ENCODE measurements at regions not wholly inside any gene's neighbourhood (a gene's known extent, or its start where the extent isn't known, plus 50 kb on each side); places are given as distances from the start of the nearest gene placed in this dataset.

DNA sequence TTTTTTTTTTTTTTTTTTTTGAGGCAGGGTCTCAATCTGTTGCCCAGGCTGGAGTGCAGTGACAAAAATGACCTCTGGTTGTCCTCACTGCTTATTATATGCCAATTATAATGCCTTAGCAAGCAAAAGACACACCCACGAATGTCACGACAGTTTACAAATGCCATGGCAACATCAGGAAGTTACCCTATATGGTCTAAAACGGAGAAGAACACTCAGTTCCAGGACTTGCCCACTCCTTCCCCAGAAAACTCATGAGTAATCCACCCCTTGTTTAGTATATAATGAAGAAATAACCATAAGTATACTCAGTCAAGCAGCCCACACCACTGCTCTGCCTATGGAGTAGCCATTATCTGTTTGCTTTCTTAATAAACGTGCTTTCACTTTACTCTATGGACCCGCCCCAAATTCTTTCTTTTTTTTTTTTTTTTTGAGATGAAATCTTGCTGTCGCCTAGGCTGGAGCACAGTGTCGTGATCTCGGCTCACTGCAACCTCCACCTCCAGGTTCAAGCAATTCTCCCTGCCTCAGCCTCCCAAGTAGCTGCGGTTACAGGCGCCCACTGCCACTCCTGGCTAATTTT is 106.2 kb downstream of the SMIM20 start:
- DNase-seq = peak; percentile 36 to 68 (median 41)
- Mint-ChIP-seq H3K9me3 (peaks cover 0 to 2% (median 0%) of the 10 kb centered on the region in 7 donors), H3K4me3 (peak overlapping the region; percentile 7 to 56), H3K27ac (no peak overlapping the region), H3K27me3 (ENCODE audit: low read depth in 3 of 3) (peaks cover 16 to 22% (median 16%) of the 10 kb centered on the region in 3 donors), H3K36me3 (no peaks in the 10 kb centered on the region), H3K4me1 (peaks cover 7% of the 10 kb centered on the region)
- Histone ChIP-seq H3K4me3 (replicated peaks in 1 of 3; ENCODE audit: low read depth in 2 of 3, low read length in 3 of 3) (no peak overlapping the region), H3K9me3 (replicated peaks in 1 of 2; ENCODE audit: control insufficient read depth in 1 of 2, insufficient read depth in 1 of 2, low read length in 2 of 2) (no peaks in the 10 kb centered on the region), H4K20me1 (ENCODE audit: insufficient read depth, low read length) (no peaks in the 10 kb centered on the region), H3K9ac (ENCODE audit: insufficient read depth, low read length, poor library complexity, severe bottlenecking) (no peak overlapping the region), H2AFZ (ENCODE audit: insufficient read depth, low read depth, low read length, poor library complexity, severe bottlenecking) (peak overlapping the region; percentile 16), H3K4me2 (replicated peaks; ENCODE audit: extremely low read depth, low read length, poor library complexity, severe bottlenecking) (peak overlapping the region; percentile 5), H3K4me1 (ENCODE audit: control insufficient read depth in 1 of 2, insufficient read depth in 2 of 2, low read length in 2 of 2) (no peaks in the 10 kb centered on the region), H3K36me3 (replicated peaks in 1 of 2; ENCODE audit: control insufficient read depth in 1 of 2, insufficient read depth in 2 of 2, low read length in 2 of 2) (no peaks in the 10 kb centered on the region), H3K27ac (ENCODE audit: low read depth in 1 of 2, low read length in 2 of 2) (no peak overlapping the region), H3K27me3 (ENCODE audit: control insufficient read depth in 2 of 2, insufficient read depth in 2 of 2, low read length in 2 of 2) (peaks cover 10 to 11% of the 10 kb centered on the region in 2 donors), H3K79me2 (ENCODE audit: insufficient read depth, low read length) (no peaks in the 10 kb centered on the region)
- 10% methylated on average over 2 of the region's 10 CpGs for WGBS (ENCODE audit: insufficient coverage)
- TF ChIP-seq, protein P1, sequence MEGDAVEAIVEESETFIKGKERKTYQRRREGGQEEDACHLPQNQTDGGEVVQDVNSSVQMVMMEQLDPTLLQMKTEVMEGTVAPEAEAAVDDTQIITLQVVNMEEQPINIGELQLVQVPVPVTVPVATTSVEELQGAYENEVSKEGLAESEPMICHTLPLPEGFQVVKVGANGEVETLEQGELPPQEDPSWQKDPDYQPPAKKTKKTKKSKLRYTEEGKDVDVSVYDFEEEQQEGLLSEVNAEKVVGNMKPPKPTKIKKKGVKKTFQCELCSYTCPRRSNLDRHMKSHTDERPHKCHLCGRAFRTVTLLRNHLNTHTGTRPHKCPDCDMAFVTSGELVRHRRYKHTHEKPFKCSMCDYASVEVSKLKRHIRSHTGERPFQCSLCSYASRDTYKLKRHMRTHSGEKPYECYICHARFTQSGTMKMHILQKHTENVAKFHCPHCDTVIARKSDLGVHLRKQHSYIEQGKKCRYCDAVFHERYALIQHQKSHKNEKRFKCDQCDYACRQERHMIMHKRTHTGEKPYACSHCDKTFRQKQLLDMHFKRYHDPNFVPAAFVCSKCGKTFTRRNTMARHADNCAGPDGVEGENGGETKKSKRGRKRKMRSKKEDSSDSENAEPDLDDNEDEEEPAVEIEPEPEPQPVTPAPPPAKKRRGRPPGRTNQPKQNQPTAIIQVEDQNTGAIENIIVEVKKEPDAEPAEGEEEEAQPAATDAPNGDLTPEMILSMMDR (IDR thresholded peaks at IDR 0.05) = no peak
- intact Hi-C loops (cut with micrococcal nuclease) = no loop called here

DNA sequence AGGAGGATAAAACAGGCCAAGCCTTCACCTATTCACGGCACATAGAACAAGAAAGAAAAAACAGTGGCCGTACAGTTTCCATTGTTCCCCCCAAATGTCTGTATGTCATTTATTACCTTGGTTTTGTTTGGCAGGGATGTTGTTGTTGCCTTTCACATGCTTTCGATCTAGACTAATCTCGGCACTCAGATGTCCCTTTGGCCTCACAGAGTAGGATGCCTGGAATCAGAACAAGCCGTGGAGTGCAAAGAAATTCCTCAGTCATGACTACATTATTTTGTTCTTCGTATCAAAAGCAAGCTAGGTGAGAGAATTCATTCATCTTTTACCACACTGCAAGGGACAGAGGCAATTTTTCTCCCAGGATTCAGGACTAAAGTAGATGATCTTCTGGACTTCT is 106.9 kb downstream of the SMIM20 start:
- H3K9me3 ChIP-seq (replicated peaks in 1 of 2; ENCODE audit: control insufficient read depth in 1 of 2, insufficient read depth in 1 of 2, low read length in 2 of 2) = no peaks in the 10 kb centered on the region
- H3K27me3 Mint-ChIP-seq (ENCODE audit: low read depth in 3 of 3) = peaks cover 15 to 22% (median 16%) of the 10 kb centered on the region in 3 donors
- 95% methylated on average over 4 of the region's 6 CpGs for WGBS (ENCODE audit: insufficient coverage)
- no peak overlapping the region for H2AFZ ChIP-seq (ENCODE audit: insufficient read depth, low read depth, low read length, poor library complexity, severe bottlenecking)
- no peak overlapping the region for H3K4me3 ChIP-seq (replicated peaks in 1 of 3; ENCODE audit: low read depth in 2 of 3, low read length in 3 of 3)
- DNase-seq = no peak
- H3K4me2 ChIP-seq (replicated peaks; ENCODE audit: extremely low read depth, low read length, poor library complexity, severe bottlenecking) = no peak overlapping the region
- H3K4me1 Mint-ChIP-seq = peaks cover 7% of the 10 kb centered on the region
- TF ChIP-seq, protein P1 (IDR thresholded peaks at IDR 0.05) = no peak
- H3K36me3 ChIP-seq (replicated peaks in 1 of 2; ENCODE audit: control insufficient read depth in 1 of 2, insufficient read depth in 2 of 2, low read length in 2 of 2) = no peaks in the 10 kb centered on the region
- H3K27ac ChIP-seq (ENCODE audit: low read depth in 1 of 2, low read length in 2 of 2) = no peak overlapping the region
- peaks cover 0 to 2% (median 0%) of the 10 kb centered on the region in 7 donors for H3K9me3 Mint-ChIP-seq
- H3K4me1 ChIP-seq (ENCODE audit: control insufficient read depth in 1 of 2, insufficient read depth in 2 of 2, low read length in 2 of 2) = no peaks in the 10 kb centered on the region
- H3K9ac ChIP-seq (ENCODE audit: insufficient read depth, low read length, poor library complexity, severe bottlenecking) = no peak overlapping the region
- no peaks in the 10 kb centered on the region for H3K79me2 ChIP-seq (ENCODE audit: insufficient read depth, low read length)
- no peaks in the 10 kb centered on the region for H4K20me1 ChIP-seq (ENCODE audit: insufficient read depth, low read length)
- no peak overlapping the region for H3K4me3 Mint-ChIP-seq
- H3K27ac Mint-ChIP-seq = no peak overlapping the region
- no peaks in the 10 kb centered on the region for H3K36me3 Mint-ChIP-seq
- H3K27me3 ChIP-seq (ENCODE audit: control insufficient read depth in 2 of 2, insufficient read depth in 2 of 2, low read length in 2 of 2) = peaks cover 10 to 11% of the 10 kb centered on the region in 2 donors
- intact Hi-C loops (cut with micrococcal nuclease) = no loop called here

All from CD14-positive monocyte (primary cell).